Epithelial cell of prostate (primary cell): ENCODE measurements at regions not wholly inside any gene's neighbourhood (a gene's known extent, or its start where the extent isn't known, plus 50 kb on each side); places are given as distances from the start of the nearest gene placed in this dataset.
"Not testable (repeated sequence)": the region's sequence is repeated elsewhere in the genome, so short reads cannot be mapped to it uniquely, and the experiment has no call there.

Experiments
- DNase-seq: peaks from one replicate; pipeline ENCODE4 v3.0.0-alpha.2; 2011; ENCODE audit warnings: low read depth, low spot score
- H3K27ac ChIP-seq: fragments of 450-650 bp; 2 replicates; pipeline ENCODE4 v1.5.1; 2017; ENCODE audit warnings: mild to moderate bottlenecking

DNA sequence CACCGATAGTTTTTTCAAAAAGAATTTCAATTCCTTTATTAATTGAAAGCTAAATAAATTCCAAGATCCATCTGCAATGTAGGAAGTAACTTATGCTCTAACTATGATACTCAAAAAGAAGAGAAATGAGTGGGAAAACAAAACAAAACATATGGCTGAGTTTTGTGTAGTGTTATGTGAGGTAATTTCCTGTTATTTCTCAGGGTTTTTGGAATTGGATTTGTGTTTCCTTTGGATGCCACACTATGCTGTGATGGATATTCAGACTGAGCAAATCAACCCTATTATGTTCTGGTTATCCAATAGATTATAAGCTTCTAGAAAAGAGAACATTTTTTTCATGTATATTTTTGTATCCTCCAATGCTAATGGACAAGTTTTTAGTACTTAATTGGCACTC, 73.4 kb upstream of the RAPGEF2 start:
- DNase-seq = no peak
- H3K27ac ChIP-seq = no peak overlapping the region

DNA sequence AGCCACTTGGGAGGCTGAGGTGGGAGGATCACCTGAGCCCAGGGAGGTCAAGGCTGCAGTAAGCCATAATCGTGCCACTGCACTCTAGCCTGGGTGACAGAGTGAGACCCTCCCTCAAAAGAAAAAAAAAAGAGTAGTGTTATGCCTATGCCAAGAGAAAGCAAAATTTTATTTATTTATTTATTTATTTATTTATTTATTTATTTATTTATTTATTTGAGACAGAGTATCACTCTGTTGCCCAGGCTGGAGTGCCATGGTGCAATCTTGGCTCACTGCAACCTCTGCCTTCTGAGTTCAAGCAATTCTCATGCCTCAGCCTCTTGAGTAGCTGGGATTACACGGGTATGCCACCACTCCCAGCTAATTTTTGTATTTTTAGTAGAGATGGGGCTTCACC, 72.6 kb upstream of the RAPGEF2 start:
- not testable (repeated sequence) for DNase-seq, H3K27ac ChIP-seq

DNA sequence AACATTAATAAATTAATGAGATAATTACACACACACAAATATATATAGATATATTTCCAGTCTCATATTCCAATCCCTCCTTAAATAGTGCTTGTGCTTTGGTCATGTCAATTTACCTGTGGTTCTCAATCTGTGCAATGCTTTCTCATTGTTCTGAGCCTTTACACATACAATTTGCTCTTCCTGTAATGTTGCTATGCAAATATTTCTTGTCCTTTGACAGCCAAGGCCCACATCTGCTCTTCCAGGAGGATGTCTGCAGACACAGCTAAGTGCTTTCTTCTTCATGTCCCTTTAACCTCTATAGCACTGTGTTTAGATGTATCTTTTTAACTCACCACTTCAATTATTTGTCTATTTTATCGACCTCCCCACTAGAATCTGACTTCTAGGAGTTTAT, 67.3 kb upstream of the RAPGEF2 start:
- DNase-seq = no peak
- H3K27ac ChIP-seq = no peak overlapping the region

DNA sequence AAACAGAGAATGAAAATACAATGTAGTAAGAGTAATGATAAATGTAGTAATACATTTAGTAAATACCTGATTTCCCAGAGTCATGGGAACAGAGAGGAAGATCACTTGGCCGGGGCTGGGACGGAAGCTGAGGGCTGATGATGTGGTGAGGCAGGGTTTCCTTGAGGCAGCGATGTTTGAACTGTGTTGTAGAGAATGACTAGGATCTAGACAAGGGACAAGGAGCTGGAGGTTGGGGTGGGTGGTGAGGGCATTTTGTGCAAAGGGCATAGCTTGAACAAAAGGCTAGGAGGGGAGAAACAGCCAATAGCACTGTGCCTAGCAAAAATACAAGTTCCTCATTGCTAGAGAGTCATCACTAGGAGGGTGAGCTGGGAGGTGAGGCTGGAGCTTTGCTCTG, 64.3 kb upstream of the RAPGEF2 start:
- DNase-seq = no peak
- H3K27ac ChIP-seq = no peak overlapping the region

DNA sequence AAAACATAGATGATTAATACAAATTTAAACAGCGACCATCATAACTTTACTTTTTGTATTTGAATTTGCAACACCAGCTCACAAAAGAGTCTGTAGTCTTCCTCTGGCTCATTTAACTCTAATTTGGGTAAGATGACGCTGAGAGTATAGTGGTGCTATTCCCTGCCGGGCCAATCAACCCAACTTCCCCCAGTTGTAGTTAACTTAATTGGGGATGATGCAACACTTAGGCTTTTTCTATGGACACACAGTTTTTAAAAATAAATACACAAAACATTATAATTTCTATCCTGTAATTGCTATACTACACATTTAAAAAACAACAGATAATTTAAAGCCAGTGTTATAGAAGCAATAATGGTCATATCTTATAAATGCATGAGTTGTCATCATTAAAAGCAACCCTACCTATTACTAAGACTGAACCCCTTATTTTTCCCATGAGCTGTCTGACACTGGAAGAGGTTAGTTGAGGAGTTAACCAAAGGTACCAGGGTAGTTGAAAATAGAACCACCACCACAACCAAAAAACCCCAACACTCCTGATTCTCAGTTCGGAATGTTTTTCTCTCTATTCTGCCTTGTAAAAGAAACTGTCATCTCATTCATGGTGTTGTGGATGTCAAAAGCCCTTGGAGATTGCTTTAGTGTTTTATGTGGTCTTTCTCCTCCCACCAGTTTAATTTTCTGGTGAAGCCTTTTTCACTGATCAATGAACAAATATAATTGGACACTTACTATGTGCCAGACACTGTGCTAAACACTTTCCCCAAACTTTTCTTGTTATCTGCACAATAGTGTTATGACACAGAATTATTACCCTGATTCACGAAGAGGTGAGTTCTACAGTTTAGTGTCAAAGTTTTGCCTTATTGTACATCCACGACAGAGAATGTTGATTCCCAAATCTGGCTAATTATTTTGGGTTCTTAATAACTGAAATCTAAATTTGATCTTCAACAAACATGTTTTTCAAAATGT, 61.5 kb upstream of the RAPGEF2 start:
- no peak overlapping the region for H3K27ac ChIP-seq
- no peak for DNase-seq

DNA sequence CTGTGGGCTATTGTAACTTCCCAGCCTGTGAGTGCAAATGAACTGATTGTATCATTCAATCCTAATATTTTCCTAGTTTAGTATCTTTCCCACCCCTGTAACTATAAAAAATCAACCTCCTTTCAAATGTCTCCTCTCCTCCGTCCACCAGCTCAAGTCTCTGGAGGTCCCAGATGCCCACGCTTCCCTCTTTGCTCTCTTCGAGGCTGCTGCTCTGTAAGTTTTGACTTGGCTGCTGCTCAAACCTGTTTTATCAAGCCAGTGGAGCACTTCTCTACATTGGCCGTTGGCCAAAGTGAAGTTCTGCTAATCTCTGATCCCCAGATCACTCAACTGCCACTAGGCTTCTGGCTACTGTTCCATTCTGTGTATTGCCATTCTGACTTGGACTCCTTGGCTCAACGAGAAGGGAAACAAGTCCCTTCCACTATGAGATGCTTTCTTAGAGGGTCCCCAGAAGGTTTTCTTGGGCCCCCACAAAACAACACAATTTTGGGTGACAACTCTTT, 60.7 kb upstream of the RAPGEF2 start:
- H3K27ac ChIP-seq = no peak overlapping the region
- DNase-seq = no peak

DNA sequence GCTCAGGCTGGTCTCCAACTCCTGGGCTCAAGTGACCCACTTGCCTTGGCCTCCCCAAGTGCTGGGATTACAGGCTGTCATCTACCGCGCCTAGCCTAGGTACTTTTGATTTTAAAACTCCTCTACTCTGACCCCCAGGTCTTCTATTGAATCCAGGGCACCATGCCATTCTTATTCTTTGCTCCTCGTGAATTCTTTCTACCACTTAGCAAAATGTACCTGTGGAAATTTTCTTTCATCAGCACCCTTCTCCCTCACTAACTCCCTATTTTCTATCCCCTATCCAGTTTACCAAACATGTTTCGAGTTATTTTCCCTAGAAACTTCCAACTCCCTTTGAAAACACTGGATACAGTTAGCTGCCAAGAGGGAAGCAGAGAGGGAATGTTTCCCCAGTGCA, 60.0 kb upstream of the RAPGEF2 start:
- DNase-seq = no peak

DNA sequence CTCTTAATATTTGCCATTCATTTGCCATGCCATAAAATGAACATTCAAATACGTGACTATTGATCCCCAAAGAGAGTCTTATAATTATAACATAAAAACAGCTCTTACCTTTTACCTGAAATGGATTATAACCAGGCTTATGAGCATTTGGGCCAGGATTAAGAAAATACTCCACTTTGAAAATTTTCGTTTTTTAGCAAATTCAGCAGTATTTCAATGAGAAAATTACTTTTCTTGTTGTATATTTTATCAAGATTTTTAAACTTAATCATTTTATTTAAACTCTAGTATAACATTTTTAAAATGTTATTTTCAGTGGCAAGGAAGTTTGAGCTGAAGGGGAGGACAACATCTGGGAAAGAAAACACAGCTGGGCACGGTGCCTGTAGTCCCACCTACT, 59.0 kb upstream of the RAPGEF2 start:
- H3K27ac ChIP-seq = no peak overlapping the region
- DNase-seq = no peak

More for the DNA sequence above, 60.0 kb upstream of the RAPGEF2 start:
- no peak overlapping the region for H3K27ac ChIP-seq

DNA sequence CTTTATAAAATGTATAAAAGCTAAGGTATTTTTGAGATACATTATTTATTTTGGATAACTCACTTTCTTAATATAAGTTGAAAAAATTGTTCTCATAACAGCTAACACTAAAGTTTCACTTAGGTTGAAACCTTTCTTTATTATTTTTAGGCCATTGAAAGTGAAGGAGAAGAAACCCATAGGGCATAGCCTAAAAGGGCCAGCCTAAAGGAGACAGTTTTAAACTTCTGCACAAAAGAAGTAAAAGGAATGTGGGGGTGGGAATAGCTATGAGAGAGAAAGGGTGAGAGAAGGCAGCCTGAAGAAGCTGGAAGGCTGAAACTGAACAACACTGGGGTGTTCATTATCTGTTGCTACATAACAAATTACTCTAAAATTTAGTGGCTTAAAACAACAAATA, 57.6 kb upstream of the RAPGEF2 start:
- no peak overlapping the region for H3K27ac ChIP-seq
- DNase-seq = no peak

DNA sequence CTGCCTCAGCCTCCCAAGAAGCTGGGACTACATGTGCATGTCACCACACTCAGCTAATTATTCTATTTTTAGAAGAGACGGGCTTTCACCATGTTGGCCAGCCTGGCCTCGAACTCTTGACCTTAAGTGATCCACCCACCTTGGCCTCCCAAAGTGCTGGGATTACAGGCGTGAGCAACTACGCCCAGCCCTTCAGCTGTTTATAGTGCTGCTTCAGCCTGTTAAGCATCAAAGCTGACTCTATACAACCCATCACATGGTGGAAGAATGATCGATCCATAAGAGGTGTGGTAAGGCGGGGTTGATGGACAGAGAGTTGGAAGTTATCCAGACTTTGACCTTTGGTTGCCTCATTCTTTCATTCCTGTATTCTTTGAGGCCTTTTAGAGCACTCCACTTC, 56.2 kb upstream of the RAPGEF2 start:
- no peak for DNase-seq
- H3K27ac ChIP-seq = no peak overlapping the region

DNA sequence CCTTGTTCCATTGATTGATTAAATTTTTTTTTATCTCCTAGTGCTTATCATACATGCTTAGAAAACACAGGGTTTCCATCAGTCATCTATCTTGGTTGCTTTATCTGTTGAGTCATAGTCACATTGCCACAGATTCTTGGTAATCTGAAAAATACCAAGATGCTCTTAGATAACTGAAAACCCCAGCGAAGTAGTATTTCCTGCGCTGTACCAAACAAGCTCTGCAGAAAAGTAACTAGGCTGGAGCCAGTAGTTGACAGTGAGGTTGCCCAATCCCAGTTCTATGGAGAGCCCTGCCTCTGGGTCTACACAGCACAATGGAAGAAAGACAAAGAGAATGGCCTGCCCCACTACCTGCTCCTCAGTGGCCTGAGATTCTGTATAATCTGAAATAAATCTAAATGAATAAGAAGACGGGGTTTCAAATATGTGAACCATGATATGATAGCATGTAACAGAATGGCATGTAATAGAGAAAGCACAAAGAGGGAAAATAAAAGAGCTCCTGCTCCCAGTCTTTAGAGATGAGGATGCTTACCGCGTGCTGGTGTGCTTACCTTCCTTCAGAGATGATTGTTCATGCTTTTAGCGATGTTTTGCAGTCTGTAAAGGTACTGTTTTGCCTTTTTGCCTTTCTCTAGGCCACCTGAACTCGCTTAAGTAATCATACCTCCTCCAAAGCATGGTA, 55.3 kb upstream of the RAPGEF2 start:
- DNase-seq = no peak
- no peak overlapping the region for H3K27ac ChIP-seq

DNA sequence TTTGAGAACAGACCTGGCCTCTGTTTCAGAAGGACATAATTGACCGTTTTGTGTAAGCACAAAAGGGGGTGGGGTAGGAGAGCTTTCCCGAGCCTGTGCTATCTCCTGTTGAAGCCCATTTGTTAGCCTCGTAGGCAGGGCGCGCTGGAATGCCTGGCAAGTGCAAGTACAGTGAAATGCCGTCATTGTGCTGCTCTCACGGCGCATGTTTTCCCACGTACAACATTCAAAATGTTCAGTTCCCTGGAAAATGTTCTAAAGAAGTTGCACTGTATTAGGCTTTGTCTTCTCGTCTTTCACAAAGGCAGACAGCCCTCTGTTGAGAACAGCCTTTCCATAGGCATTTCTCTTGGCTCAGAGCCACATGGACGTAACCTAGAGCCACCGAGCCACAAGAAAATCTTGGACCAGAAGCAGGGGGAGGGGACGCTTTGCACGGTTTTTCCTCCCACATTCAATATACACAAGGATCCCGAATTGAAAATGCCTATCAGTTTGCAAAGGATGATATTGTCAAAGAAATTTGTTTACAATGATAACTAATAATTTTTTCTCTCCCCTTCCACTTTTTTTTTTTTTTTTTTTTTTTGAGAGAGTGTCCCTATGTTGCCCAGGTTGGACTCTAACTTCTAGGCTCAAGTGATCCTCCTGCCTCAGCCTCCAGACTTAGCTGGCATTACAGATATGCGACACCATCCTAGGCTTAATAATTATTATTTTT, 54.6 kb upstream of the RAPGEF2 start:
- DNase-seq = no peak
- H3K27ac ChIP-seq = no peak overlapping the region

DNA sequence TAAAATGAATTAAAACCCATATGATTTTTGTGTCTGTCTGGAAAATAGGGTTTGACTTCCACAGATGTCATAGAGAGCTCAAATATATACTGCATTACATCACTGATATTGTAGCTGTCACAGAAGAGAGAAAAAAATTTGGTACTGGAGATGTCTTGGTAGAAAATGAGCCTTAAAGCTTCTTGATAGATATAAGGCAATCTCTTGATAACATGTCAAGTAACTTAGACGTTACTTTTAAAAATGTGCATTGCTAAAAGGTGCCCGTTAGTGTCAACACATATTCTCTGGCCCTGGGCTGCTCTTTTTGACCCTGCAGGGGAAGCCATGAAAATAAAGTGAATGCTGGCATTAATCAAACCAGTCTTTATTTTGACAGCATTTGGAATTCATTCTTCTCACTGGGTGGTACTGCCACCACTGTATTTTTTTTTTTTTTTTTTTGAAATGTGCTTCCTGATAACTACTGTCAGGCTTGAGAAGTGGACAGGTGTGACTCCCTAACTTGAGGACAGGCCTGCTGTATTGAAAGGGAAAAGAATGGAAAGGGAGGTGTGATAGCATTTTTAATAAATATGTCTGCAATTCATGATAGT, 53.0 kb upstream of the RAPGEF2 start:
- DNase-seq = no peak
- no peak overlapping the region for H3K27ac ChIP-seq

DNA sequence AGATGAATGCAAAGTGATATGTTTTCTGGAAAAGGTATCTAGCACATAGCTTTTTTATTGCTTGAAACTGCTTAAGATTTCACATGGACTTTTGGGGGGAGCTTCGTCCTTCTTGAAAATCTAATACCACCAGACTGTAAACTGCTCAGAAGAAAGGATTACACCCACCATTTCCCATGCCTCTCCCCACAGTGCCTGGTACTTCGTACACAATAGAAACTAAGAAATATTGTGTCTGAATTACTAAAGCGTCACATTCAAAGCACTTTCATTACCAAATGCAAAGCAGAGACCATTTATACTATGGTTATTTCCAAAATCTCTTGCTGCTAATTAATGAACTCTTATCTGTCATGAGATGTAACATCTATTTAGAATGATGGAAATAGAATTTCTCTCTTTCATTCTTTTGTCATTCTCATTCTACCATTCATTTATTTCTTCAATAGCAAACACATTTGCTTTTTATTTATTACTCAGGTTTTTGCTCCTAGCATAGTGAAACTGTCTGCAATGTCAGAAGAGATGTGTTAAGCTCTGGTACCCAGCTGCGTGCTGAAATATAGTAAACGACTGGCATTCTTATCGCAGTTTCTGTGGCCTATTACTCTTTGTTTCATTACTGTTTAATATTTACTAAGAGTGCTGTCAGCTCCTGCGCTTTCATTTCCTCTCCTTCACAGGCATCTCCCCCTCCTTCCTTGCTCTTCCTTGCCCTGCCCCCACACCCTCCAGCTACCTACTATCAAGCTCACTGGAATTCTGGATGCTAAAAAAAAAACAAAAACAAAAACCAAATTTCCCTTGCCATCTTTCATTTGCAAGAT, 51.4 kb upstream of the RAPGEF2 start:
- DNase-seq = no peak
- no peak overlapping the region for H3K27ac ChIP-seq

DNA sequence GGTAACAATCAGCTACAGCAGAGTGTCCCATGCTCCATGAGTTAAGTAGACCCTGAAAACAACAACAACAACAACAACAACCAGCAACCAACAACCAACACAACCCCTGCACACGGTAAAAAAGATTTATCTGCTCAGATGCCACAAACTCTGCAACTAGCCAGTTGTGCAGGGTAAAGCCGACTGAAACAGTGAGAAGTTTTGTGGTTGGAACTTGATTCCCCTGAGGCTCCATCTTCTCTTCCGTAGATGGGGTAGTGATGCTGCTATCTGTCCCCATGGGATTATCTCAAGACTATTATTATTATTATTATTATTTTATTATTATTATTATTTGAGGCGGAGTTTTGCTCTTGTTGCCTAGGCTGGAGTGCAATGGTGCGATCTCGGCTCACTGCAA, 50.6 kb upstream of the RAPGEF2 start:
- H3K27ac ChIP-seq = no peak overlapping the region

More for the DNA sequence above, 50.6 kb upstream of the RAPGEF2 start:
- no peak for DNase-seq
